ENCODE measurements at regions not wholly inside any gene's neighbourhood (a gene's known extent, or its start where the extent isn't known, plus 50 kb on each side); places are given as distances from the start of the nearest gene placed in this dataset.
A peak's percentile ranks its signal among the peaks of the same experiment; 100 is the strongest.

DNA sequence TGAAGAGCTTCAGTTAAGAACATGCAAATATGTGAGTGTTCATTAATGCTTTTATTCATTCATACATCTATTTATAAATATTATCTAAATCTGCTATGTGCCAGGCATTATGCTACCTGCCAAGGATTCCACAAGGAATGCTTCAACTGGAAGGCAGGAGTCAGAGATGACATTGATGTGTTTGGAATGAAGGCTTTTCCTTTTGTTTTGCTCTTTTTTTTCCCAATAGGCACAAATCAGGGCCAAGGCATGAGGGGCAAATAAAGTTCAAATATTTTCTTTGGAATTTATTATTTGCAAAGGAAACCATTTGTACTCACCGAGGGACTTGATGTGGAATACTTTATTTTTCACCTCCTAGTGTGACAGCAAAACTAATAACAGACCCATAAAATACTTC, 530.3 kb downstream of the ARL4A start:
- DNase-seq: no peak
- Mint-ChIP-seq H3K4me3 (no peak overlapping the region), H3K9me3 (no peaks in the 10 kb centered on the region), H3K36me3 (no peaks in the 10 kb centered on the region), H3K27me3 (no peaks in the 10 kb centered on the region), H3K27ac (peak overlapping the region in 1 of 8 donors; percentile 65), H3K4me1 (no peaks in the 10 kb centered on the region)
- Histone ChIP-seq H3K9me3 (ENCODE audit: low read length) (no peaks in the 10 kb centered on the region), H3K27me3 (ENCODE audit: insufficient read depth, low read length, poor library complexity, severe bottlenecking) (no peaks in the 10 kb centered on the region), H3K4me3 (ENCODE audit: low read length) (no peak overlapping the region), H3K36me3 (ENCODE audit: insufficient read depth, low read length) (no peaks in the 10 kb centered on the region), H3K27ac (ENCODE audit: low read depth, low read length) (no peak overlapping the region), H3K4me1 (ENCODE audit: insufficient read depth, low read length) (no peaks in the 10 kb centered on the region)
- CTCF ChIA-PET: no interaction called here
- POLR2A ChIA-PET: no interaction called here

DNA sequence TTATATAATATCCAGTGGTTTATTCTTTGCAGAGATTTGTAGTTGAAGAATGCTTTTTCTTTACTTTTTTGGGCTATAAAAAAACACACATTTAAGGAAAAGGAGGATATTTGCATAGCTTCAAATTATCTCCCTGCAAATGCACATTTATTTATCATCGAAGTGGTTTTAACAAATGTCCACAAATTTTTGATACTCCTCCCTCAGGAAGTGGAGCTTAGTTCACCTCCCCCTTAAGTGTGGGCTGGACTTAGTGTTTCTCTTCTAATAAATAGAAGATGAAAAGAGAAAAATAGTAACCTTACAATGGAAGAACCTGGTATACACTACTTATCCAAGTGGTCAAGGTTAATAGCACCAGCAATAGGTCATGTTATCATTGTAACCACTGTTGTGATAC, 537.6 kb downstream of the ARL4A start:
- Histone ChIP-seq H3K27ac (ENCODE audit: low read depth, low read length) (no peak overlapping the region), H3K4me3 (ENCODE audit: low read length) (no peak overlapping the region), H3K36me3 (ENCODE audit: insufficient read depth, low read length) (no peaks in the 10 kb centered on the region), H3K9me3 (ENCODE audit: low read length) (no peaks in the 10 kb centered on the region), H3K4me1 (ENCODE audit: insufficient read depth, low read length) (no peaks in the 10 kb centered on the region), H3K27me3 (ENCODE audit: insufficient read depth, low read length, poor library complexity, severe bottlenecking) (no peaks in the 10 kb centered on the region)
- no peak for DNase-seq
- CTCF ChIA-PET: no interaction called here
- Mint-ChIP-seq H3K27me3 (peaks cover 0 to 1% of the 10 kb centered on the region in 2 donors), H3K9me3 (no peaks in the 10 kb centered on the region), H3K4me3 (no peak overlapping the region), H3K36me3 (no peaks in the 10 kb centered on the region), H3K4me1 (no peaks in the 10 kb centered on the region), H3K27ac (no peak overlapping the region)
- POLR2A ChIA-PET: no interaction called here

DNA sequence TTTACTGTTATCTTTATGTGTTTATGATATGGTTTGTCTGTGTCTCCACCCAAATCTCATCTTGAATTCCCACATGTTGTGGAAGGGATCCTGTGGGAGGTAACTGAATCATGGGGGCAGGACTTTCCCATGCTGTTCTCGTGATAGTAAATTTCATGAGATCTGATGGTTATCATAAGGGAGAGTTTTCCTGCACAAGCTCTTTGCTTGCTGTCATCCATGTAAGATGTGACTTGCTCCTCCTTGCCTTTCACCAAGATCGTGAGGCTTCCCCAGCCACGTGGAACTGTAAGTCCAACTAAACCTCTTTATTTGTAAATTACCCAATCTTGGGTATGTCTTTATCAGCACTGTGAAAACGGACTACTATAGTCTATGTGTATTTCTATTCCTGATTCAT, 539.0 kb downstream of the ARL4A start:
- H3K9me3 Mint-ChIP-seq: no peaks in the 10 kb centered on the region
- no peaks in the 10 kb centered on the region for H3K4me1 Mint-ChIP-seq
- CTCF ChIA-PET: no interaction called here
- no peaks in the 10 kb centered on the region for H3K4me1 ChIP-seq (ENCODE audit: insufficient read depth, low read length)
- H3K9me3 ChIP-seq (ENCODE audit: low read length): no peaks in the 10 kb centered on the region
- no peak for DNase-seq
- H3K36me3 Mint-ChIP-seq: no peaks in the 10 kb centered on the region
- no peak overlapping the region for H3K27ac Mint-ChIP-seq
- peaks cover 0 to 1% of the 10 kb centered on the region in 2 donors for H3K27me3 Mint-ChIP-seq
- no peaks in the 10 kb centered on the region for H3K27me3 ChIP-seq (ENCODE audit: insufficient read depth, low read length, poor library complexity, severe bottlenecking)
- H3K4me3 Mint-ChIP-seq: no peak overlapping the region
- POLR2A ChIA-PET: no interaction called here
- no peaks in the 10 kb centered on the region for H3K36me3 ChIP-seq (ENCODE audit: insufficient read depth, low read length)
- no peak overlapping the region for H3K4me3 ChIP-seq (ENCODE audit: low read length)
- no peak overlapping the region for H3K27ac ChIP-seq (ENCODE audit: low read depth, low read length)

DNA sequence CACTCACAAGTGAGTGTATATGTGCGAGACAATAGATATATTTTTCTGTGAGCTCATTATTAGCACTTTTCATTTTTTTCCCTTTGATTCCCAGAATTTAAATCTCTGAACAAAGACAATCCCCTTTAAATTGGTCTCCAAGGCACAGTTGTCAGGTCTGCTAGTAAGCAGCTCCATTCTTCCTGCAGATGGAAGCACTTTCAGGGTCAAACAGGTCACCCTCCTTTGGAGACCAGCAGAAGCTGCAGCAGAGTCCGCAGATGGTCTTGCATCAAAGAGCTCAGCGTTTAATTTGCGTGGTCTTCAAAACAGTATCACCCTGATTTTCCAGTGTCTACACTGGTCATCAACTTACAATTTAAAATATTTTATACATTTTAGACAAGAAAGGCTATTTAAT, 543.8 kb downstream of the ARL4A start:
- no peaks in the 10 kb centered on the region for H3K36me3 Mint-ChIP-seq
- Histone ChIP-seq H3K27me3 (ENCODE audit: insufficient read depth, low read length, poor library complexity, severe bottlenecking) (no peaks in the 10 kb centered on the region), H3K4me3 (ENCODE audit: low read length) (no peak overlapping the region), H3K36me3 (ENCODE audit: insufficient read depth, low read length) (no peaks in the 10 kb centered on the region), H3K4me1 (ENCODE audit: insufficient read depth, low read length) (no peaks in the 10 kb centered on the region), H3K9me3 (ENCODE audit: low read length) (no peaks in the 10 kb centered on the region), H3K27ac (ENCODE audit: low read depth, low read length) (no peak overlapping the region)
- no peak for DNase-seq
- H3K9me3 Mint-ChIP-seq: no peaks in the 10 kb centered on the region
- H3K27me3 Mint-ChIP-seq: peaks cover 1 to 3% of the 10 kb centered on the region in 2 donors
- H3K27ac Mint-ChIP-seq: no peak overlapping the region
- H3K4me3 Mint-ChIP-seq: no peak overlapping the region
- POLR2A ChIA-PET: no interaction called here
- no peaks in the 10 kb centered on the region for H3K4me1 Mint-ChIP-seq
- CTCF ChIA-PET: no interaction called here

DNA sequence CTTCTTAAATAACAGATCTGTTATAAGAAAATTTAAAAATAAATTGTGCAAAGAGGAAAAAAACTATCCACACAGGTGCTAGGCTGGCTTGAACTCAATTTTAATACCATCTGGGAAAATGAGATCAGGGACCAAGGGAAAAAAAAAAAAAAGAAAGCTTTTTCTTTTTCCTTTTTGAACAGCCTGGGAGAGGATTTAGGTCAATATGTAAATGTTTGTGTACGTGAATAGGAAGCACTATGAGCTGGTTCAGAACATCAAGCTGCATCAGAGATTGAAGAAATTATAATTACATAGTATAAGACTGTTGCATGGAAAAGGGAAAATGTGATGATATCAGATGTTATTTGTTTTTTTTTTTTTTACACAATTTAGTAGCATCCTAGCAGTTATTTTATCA, 548.0 kb downstream of the ARL4A start:
- H3K36me3 ChIP-seq (ENCODE audit: insufficient read depth, low read length): no peaks in the 10 kb centered on the region
- no peaks in the 10 kb centered on the region for H3K4me1 Mint-ChIP-seq
- no peaks in the 10 kb centered on the region for H3K9me3 ChIP-seq (ENCODE audit: low read length)
- ChIA-PET POLR2A (no interaction called here), CTCF (no interaction called here)
- no peaks in the 10 kb centered on the region for H3K4me1 ChIP-seq (ENCODE audit: insufficient read depth, low read length)
- no peaks in the 10 kb centered on the region for H3K27me3 ChIP-seq (ENCODE audit: insufficient read depth, low read length, poor library complexity, severe bottlenecking)
- no peak overlapping the region for H3K4me3 ChIP-seq (ENCODE audit: low read length)
- H3K9me3 Mint-ChIP-seq: no peaks in the 10 kb centered on the region
- DNase-seq: no peak
- H3K4me3 Mint-ChIP-seq: no peak overlapping the region
- no peak overlapping the region for H3K27ac ChIP-seq (ENCODE audit: low read depth, low read length)
- H3K36me3 Mint-ChIP-seq: no peaks in the 10 kb centered on the region
- no peak overlapping the region for H3K27ac Mint-ChIP-seq
- H3K27me3 Mint-ChIP-seq: peaks cover 0 to 3% of the 10 kb centered on the region in 2 donors

DNA sequence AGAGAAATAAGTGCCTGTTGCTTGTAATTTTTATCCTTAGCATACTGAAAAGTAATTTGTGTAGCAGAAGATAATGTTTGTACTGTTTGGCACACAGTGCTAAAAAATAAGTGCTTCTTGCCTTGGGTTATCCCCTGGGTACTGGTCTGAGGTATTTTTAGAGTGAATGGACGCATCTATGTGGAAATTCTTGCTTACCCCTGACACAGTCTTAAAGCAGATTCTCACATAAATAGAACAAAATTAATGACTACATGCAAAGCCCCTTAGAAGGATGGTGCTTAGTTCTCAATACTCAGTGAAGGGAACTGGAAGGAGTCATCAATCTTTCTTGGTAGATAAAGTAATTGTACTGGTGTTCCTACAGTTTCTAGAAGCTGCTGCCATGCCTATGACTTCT, 548.6 kb downstream of the ARL4A start:
- Histone ChIP-seq H3K4me3 (ENCODE audit: low read length) (no peak overlapping the region), H3K9me3 (ENCODE audit: low read length) (no peaks in the 10 kb centered on the region), H3K27me3 (ENCODE audit: insufficient read depth, low read length, poor library complexity, severe bottlenecking) (no peaks in the 10 kb centered on the region), H3K27ac (ENCODE audit: low read depth, low read length) (no peak overlapping the region), H3K4me1 (ENCODE audit: insufficient read depth, low read length) (no peaks in the 10 kb centered on the region), H3K36me3 (ENCODE audit: insufficient read depth, low read length) (no peaks in the 10 kb centered on the region)
- Mint-ChIP-seq H3K27me3 (peaks cover 0 to 3% of the 10 kb centered on the region in 2 donors), H3K36me3 (no peaks in the 10 kb centered on the region), H3K4me1 (no peaks in the 10 kb centered on the region), H3K4me3 (no peak overlapping the region), H3K9me3 (no peaks in the 10 kb centered on the region), H3K27ac (no peak overlapping the region)
- POLR2A ChIA-PET: no interaction called here
- CTCF ChIA-PET: no interaction called here
- DNase-seq: no peak

DNA sequence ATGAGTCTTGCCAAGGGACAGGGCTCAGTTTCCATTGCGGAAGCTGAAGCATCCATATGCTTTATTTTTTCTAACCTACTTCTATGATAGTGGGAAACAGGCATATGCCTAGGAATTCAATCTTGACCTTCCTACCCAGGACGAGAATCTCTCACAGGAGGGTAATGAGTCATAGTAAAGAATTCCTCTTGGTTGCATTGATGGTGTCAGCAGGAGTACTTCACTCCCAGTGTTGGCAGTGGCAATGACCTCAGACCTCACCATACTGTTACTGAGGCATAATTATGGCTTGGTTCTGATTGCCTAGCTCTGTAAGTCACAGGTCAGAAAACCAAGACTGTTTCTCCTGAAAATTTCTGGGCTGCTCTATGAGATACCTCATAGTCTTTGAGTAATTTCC, 552.9 kb downstream of the ARL4A start:
- Mint-ChIP-seq H3K9me3 (no peaks in the 10 kb centered on the region), H3K4me3 (no peak overlapping the region), H3K27ac (no peak overlapping the region), H3K36me3 (no peaks in the 10 kb centered on the region), H3K4me1 (no peaks in the 10 kb centered on the region), H3K27me3 (no peaks in the 10 kb centered on the region)
- H3K27me3 ChIP-seq (ENCODE audit: insufficient read depth, low read length, poor library complexity, severe bottlenecking): no peaks in the 10 kb centered on the region
- DNase-seq: no peak
- POLR2A ChIA-PET: no interaction called here
- H3K9me3 ChIP-seq (ENCODE audit: low read length): no peaks in the 10 kb centered on the region
- H3K4me3 ChIP-seq (ENCODE audit: low read length): no peak overlapping the region
- H3K4me1 ChIP-seq (ENCODE audit: insufficient read depth, low read length): no peaks in the 10 kb centered on the region
- no peaks in the 10 kb centered on the region for H3K36me3 ChIP-seq (ENCODE audit: insufficient read depth, low read length)
- CTCF ChIA-PET: no interaction called here
- no peak overlapping the region for H3K27ac ChIP-seq (ENCODE audit: low read depth, low read length)

DNA sequence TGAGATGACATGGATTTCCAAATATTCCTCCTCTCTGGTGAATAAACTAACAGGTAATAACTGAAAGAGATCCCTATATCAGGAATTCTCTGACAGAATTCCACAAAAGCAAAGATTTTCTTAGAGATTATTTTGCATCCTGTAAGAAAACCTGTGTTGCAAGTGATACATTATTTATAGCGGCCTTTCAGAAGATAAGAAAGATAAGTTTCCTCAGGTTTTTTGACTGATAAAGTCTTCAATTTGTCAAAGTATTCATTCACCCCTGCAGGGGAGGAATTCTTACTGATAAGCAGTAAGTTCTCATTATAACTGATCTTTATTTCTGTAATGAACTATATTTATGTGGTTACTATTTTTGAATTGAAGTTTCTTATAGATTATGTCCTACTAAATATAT, 554.0 kb downstream of the ARL4A start:
- Histone ChIP-seq H3K36me3 (ENCODE audit: insufficient read depth, low read length) (no peaks in the 10 kb centered on the region), H3K27me3 (ENCODE audit: insufficient read depth, low read length, poor library complexity, severe bottlenecking) (no peaks in the 10 kb centered on the region), H3K27ac (ENCODE audit: low read depth, low read length) (no peak overlapping the region), H3K9me3 (ENCODE audit: low read length) (no peaks in the 10 kb centered on the region), H3K4me3 (ENCODE audit: low read length) (no peak overlapping the region), H3K4me1 (ENCODE audit: insufficient read depth, low read length) (no peaks in the 10 kb centered on the region)
- H3K27ac Mint-ChIP-seq: no peak overlapping the region
- no peaks in the 10 kb centered on the region for H3K4me1 Mint-ChIP-seq
- no peak for DNase-seq
- CTCF ChIA-PET: no interaction called here
- no peaks in the 10 kb centered on the region for H3K36me3 Mint-ChIP-seq
- POLR2A ChIA-PET: no interaction called here
- H3K4me3 Mint-ChIP-seq: no peak overlapping the region
- H3K27me3 Mint-ChIP-seq: no peaks in the 10 kb centered on the region
- no peaks in the 10 kb centered on the region for H3K9me3 Mint-ChIP-seq

DNA sequence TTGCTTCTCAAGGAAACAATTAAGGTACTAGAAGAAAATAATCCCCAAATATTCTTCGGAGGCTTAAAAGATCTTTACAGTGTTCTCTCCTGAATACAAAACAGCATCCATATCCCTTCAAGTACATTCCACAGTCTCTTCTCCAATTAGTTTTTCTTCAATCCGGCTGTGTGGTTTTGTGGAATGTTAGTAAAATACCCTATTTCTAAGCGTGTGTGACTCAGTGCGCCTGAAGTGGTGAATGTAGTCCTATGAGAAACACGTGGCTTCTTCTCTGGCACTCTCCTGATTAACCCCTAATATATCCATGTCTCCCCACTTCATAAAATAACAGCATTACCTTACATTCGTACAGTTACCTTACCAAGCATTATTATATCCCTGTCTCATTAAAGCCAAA, 570.2 kb downstream of the ARL4A start:
- no peak overlapping the region for H3K27ac Mint-ChIP-seq

More for the DNA sequence above, 570.2 kb downstream of the ARL4A start:
- no peaks in the 10 kb centered on the region for H3K9me3 Mint-ChIP-seq
- Histone ChIP-seq H3K27ac (ENCODE audit: low read depth, low read length) (no peak overlapping the region), H3K4me3 (ENCODE audit: low read length) (no peak overlapping the region), H3K27me3 (ENCODE audit: insufficient read depth, low read length, poor library complexity, severe bottlenecking) (no peaks in the 10 kb centered on the region), H3K9me3 (ENCODE audit: low read length) (no peaks in the 10 kb centered on the region), H3K36me3 (ENCODE audit: insufficient read depth, low read length) (no peaks in the 10 kb centered on the region), H3K4me1 (ENCODE audit: insufficient read depth, low read length) (no peaks in the 10 kb centered on the region)
- DNase-seq: no peak
- ChIA-PET POLR2A (no interaction called here), CTCF (no interaction called here)
- H3K4me3 Mint-ChIP-seq: no peak overlapping the region
- no peaks in the 10 kb centered on the region for H3K36me3 Mint-ChIP-seq
- H3K4me1 Mint-ChIP-seq: no peaks in the 10 kb centered on the region
- peaks cover 2 to 16% of the 10 kb centered on the region in 2 donors for H3K27me3 Mint-ChIP-seq

All from CD8-positive, alpha-beta memory T cell (primary cell).